IMR-90 (cell line): ENCODE measurements at regions not wholly inside any gene's neighbourhood (a gene's known extent, or its start where the extent isn't known, plus 50 kb on each side); places are given as distances from the start of the nearest gene placed in this dataset.

Source experiments
- ATAC-seq: fragments of 200-7000 bp; cut with Tn5 transposase; 2 replicates; pipeline ENCODE4 v1.9.1; 2020; ENCODE audit warnings: low read depth, mild to moderate bottlenecking, moderate library complexity
- BruUV-seq: library from RNA; stranded (reverse); fragments of 400-500 nt; replicated peaks from 2 replicates; lab custom pipeline; 2021; lab: Mats Ljungman, UMichigan
- CTCF ChIA-PET: fragments of 300-600 bp; formaldehyde crosslinking; extraction: SDS; loops from one replicate; lab custom pipeline; 2021; ENCODE audit warnings: antibody characterized with exemption; lab: Yijun Ruan, JAX
- POLR2A ChIA-PET: fragments of 300-600 bp; sonication (Branson Sonifier 250); formaldehyde crosslinking; loops from one replicate; lab custom pipeline; 2022; ENCODE audit warnings: antibody characterized with exemption; ENCODE audit not compliant: unreplicated experiment; lab: Charles Lee
- DNase-seq: peaks from one replicate; pipeline ENCODE4 v3.0.0; 2013
- H2AFZ ChIP-seq: replicated peaks from 2 replicates; pipeline ENCODE3; 2013; ENCODE audit warnings: low read length, mild to moderate bottlenecking; ENCODE audit not compliant: poor library complexity
- H2AK5ac ChIP-seq: 2 replicates; pipeline ENCODE4 v1.6.1; 2013; ENCODE audit warnings: low read depth, low read length, inconsistent platforms
- H2AK9ac ChIP-seq: replicated peaks from 2 replicates; pipeline ENCODE3; 2013; ENCODE audit warnings: mild to moderate bottlenecking, low read depth, low read length, moderate library complexity; ENCODE audit not compliant: poor library complexity
- H2BK120ac ChIP-seq: 2 replicates; pipeline ENCODE4 v1.6.1; 2013; ENCODE audit warnings: low read depth, low read length, inconsistent platforms
- H2BK15ac ChIP-seq: 3 replicates; pipeline ENCODE4 v1.6.1; 2013; ENCODE audit warnings: low read depth, low read length, inconsistent platforms
- H2BK20ac ChIP-seq: 2 replicates; pipeline ENCODE4 v1.6.1; 2013; ENCODE audit warnings: low read depth, mild to moderate bottlenecking, inconsistent platforms, low read length, moderate library complexity
- H2BK5ac ChIP-seq: 2 replicates; pipeline ENCODE4 v1.6.1; 2013; ENCODE audit warnings: mild to moderate bottlenecking, low read depth, low read length, inconsistent platforms; ENCODE audit not compliant: poor library complexity, severe bottlenecking
- H3K14ac ChIP-seq: replicated peaks from 2 replicates; pipeline ENCODE4 v1.6.1; 2013; ENCODE audit warnings: low read depth, low read length, inconsistent platforms
- H3K18ac ChIP-seq: 2 replicates; pipeline ENCODE4 v1.6.1; 2013; ENCODE audit warnings: low read depth, low read length, control low read depth
- H3K23ac ChIP-seq: 2 replicates; pipeline ENCODE4 v1.6.1; 2013; ENCODE audit warnings: low read depth, low read length, inconsistent platforms
- H3K27ac ChIP-seq: 2 replicates; pipeline ENCODE4 v1.5.1; 2013; ENCODE audit warnings: mild to moderate bottlenecking, control low read depth, low read length; ENCODE audit not compliant: insufficient read depth
- H3K27me3 ChIP-seq: 2 replicates; pipeline ENCODE4 v1.6.1; 2013; ENCODE audit warnings: low read length; ENCODE audit not compliant: control insufficient read depth, insufficient read depth
- H3K36me3 ChIP-seq: 2 replicates; pipeline ENCODE4 v1.6.1; 2013; ENCODE audit warnings: low read length, mixed read lengths; ENCODE audit not compliant: control insufficient read depth, insufficient read depth
- H3K4ac ChIP-seq: 2 replicates; pipeline ENCODE4 v1.6.1; 2013; ENCODE audit warnings: low read depth, low read length, inconsistent platforms
- H3K4me1 ChIP-seq: 2 replicates; pipeline ENCODE4 v1.6.1; 2013; ENCODE audit warnings: low read length, mixed read lengths; ENCODE audit not compliant: control insufficient read depth, insufficient read depth
- H3K4me2 ChIP-seq: 2 replicates; pipeline ENCODE4 v1.6.1; 2013; ENCODE audit warnings: low read depth, mild to moderate bottlenecking, control low read depth, low read length, moderate library complexity
- H3K4me3 ChIP-seq: 2 replicates; pipeline ENCODE4 v1.5.1; 2013; ENCODE audit warnings: low read depth, mild to moderate bottlenecking, control low read depth, low read length, moderate library complexity; ENCODE audit not compliant: insufficient read depth
- H3K56ac ChIP-seq: 2 replicates; pipeline ENCODE4 v1.6.1; 2013; ENCODE audit warnings: low read length, inconsistent platforms; ENCODE audit not compliant: insufficient read depth; ENCODE audit errors: extremely low read depth
- H3K79me1 ChIP-seq, 2 experiments: 2 replicates each; pipeline ENCODE4 v1.6.1; 2013; ENCODE audit warnings: low read length in 2 of 2, inconsistent platforms in 1 of 2, low read depth in 1 of 2
- H3K9ac ChIP-seq: 2 replicates; pipeline ENCODE4 v1.6.1; 2013; ENCODE audit warnings: low read depth, low read length, control low read depth
- H3K9me1 ChIP-seq: 2 replicates; pipeline ENCODE4 v1.6.1; 2013; ENCODE audit warnings: low read length, inconsistent platforms; ENCODE audit not compliant: insufficient read depth
- H3K9me3 ChIP-seq: 2 replicates; pipeline ENCODE4 v1.6.1; 2013; ENCODE audit warnings: low read length; ENCODE audit not compliant: control insufficient read depth, insufficient read depth
- H4K20me1 ChIP-seq: 2 replicates; pipeline ENCODE4 v1.6.1; 2013; ENCODE audit warnings: low read length, inconsistent platforms; ENCODE audit not compliant: insufficient read depth
- H4K5ac ChIP-seq: 2 replicates; pipeline ENCODE4 v1.6.1; 2013; ENCODE audit warnings: mild to moderate bottlenecking, low read depth, low read length, control low read depth
- H4K8ac ChIP-seq, 2 experiments: 2 replicates each; pipeline ENCODE4 v1.6.1; 2013; ENCODE audit warnings: low read depth in 2 of 2, low read length in 2 of 2, control low read depth in 1 of 2, inconsistent platforms in 1 of 2
- H4K91ac ChIP-seq: 2 replicates; pipeline ENCODE4 v1.6.1; 2013; ENCODE audit warnings: low read depth, low read length, inconsistent platforms; ENCODE audit not compliant: insufficient read depth
- BHLHE40 ChIP-seq: fragments of 150-350 bp; IDR thresholded peaks from 2 replicates; pipeline ENCODE4 v1.6.1; 2016; ENCODE audit warnings: mild to moderate bottlenecking, low read depth, low read length
- CEBPB ChIP-seq: IDR thresholded peaks from 2 replicates; pipeline ENCODE4 v1.6.1; 2012; ENCODE audit warnings: low read depth, low read length, improper control_type of control experiment
- MAZ ChIP-seq: IDR thresholded peaks from 2 replicates; pipeline ENCODE4 v1.6.1; 2012; ENCODE audit warnings: low read depth, mild to moderate bottlenecking, low read length, improper control_type of control experiment, moderate library complexity, borderline replicate concordance
- MXI1 ChIP-seq: IDR thresholded peaks from 2 replicates; pipeline ENCODE4 v1.6.1; 2012; ENCODE audit warnings: low read depth, mild to moderate bottlenecking, low read length, moderate library complexity, borderline replicate concordance
- RCOR1 ChIP-seq: IDR thresholded peaks from 2 replicates; pipeline ENCODE4 v1.6.1; 2012; ENCODE audit warnings: mild to moderate bottlenecking, low read length, improper control_type of control experiment; ENCODE audit not compliant: insufficient replicate concordance
- RFX5 ChIP-seq: IDR thresholded peaks from 2 replicates; pipeline ENCODE4 v1.8.0; 2012; ENCODE audit warnings: low read depth, mild to moderate bottlenecking, low read length, moderate library complexity
- dilution Hi-C: fragments of 300-500 bp; cut with HindIII; formaldehyde crosslinking; loops from one replicate; pipeline ENCODE4 v1.14.3; 2018; ENCODE audit warnings: low sequenced_read_pairs; ENCODE audit not compliant: unreplicated experiment
- in situ Hi-C: fragments of 300-500 bp; cut with MboI; formaldehyde crosslinking; loops from 3 replicates; pipeline ENCODE4 v1.14.3; 2019; ENCODE audit warnings: low sequenced_read_pairs, inconsistent platforms, mixed read lengths
- intact Hi-C: fragments of 100-400 bp; cut with micrococcal nuclease; formaldehyde crosslinking; loops from 2 replicates; pipeline ENCODE4 v1.10.0; 2022
- TF ChIP-seq, protein P1 (sequence below): conservative IDR thresholded peaks from 2 replicates; pipeline ENCODE4 v1.5.1; 2012; ENCODE audit warnings: mild to moderate bottlenecking, low read depth, low read length, improper control_type of control experiment
- TF ChIP-seq, protein P2 (sequence below): fragments of 150-350 bp; IDR thresholded peaks from 2 replicates; pipeline ENCODE4 v1.6.1; 2017; ENCODE audit warnings: mild to moderate bottlenecking, antibody characterized with exemption, low read length, low read depth

DNA sequence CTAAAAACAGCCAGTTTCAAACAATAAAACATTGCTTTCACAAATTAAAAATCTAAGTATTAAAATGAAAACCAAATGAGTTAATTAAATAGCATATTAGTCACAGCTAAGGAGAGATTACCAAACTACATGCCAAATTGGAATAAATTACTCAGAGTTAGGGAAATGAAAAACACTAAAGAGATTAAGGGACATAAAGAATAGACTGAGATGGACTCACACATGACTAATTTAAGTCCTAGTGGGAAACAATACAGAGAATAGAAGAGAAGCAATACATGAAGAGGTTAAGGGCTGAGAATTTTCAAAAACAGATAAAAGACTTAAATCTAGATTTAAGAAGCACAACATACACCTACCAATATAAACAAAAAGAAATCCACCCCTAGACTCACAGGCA, 110.6 kb downstream of the ZFAND4 start:
- peaks cover 0 to 10% of the 10 kb centered on the region in 2 experiments; a peak in 3 of 4 replicates for H3K79me1 ChIP-seq
- no peak overlapping the region for H2BK15ac ChIP-seq
- peaks cover 6% of the 10 kb centered on the region; the same call in 1 of the 2 replicates for H3K9me1 ChIP-seq
- DNase-seq: no peak
- H2AK5ac ChIP-seq: no peak overlapping the region
- H4K8ac ChIP-seq: no peak overlapping the region
- no peaks in the 10 kb centered on the region for H3K27me3 ChIP-seq
- no peak overlapping the region for H3K27ac ChIP-seq
- no peak overlapping the region for H3K4me3 ChIP-seq
- in situ Hi-C loops (no loop called here), intact Hi-C loops (no loop called here), dilution Hi-C loops (no loop called here)
- H3K4ac ChIP-seq: no peak overlapping the region
- TF ChIP-seq, protein P1, sequence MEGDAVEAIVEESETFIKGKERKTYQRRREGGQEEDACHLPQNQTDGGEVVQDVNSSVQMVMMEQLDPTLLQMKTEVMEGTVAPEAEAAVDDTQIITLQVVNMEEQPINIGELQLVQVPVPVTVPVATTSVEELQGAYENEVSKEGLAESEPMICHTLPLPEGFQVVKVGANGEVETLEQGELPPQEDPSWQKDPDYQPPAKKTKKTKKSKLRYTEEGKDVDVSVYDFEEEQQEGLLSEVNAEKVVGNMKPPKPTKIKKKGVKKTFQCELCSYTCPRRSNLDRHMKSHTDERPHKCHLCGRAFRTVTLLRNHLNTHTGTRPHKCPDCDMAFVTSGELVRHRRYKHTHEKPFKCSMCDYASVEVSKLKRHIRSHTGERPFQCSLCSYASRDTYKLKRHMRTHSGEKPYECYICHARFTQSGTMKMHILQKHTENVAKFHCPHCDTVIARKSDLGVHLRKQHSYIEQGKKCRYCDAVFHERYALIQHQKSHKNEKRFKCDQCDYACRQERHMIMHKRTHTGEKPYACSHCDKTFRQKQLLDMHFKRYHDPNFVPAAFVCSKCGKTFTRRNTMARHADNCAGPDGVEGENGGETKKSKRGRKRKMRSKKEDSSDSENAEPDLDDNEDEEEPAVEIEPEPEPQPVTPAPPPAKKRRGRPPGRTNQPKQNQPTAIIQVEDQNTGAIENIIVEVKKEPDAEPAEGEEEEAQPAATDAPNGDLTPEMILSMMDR: no peak
- TF ChIP-seq MXI1 (no peak), CEBPB (no peak), RFX5 (no peak), BHLHE40 (no peak), MAZ (no peak), RCOR1 (no peak)
- TF ChIP-seq, protein P2, sequence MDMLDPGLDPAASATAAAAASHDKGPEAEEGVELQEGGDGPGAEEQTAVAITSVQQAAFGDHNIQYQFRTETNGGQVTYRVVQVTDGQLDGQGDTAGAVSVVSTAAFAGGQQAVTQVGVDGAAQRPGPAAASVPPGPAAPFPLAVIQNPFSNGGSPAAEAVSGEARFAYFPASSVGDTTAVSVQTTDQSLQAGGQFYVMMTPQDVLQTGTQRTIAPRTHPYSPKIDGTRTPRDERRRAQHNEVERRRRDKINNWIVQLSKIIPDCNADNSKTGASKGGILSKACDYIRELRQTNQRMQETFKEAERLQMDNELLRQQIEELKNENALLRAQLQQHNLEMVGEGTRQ: no peak
- no peak overlapping the region for H3K9ac ChIP-seq
- no peak overlapping the region for H2AFZ ChIP-seq
- H3K18ac ChIP-seq: no peak overlapping the region
- no peak overlapping the region for H3K4me2 ChIP-seq
- no peaks in the 10 kb centered on the region for H4K20me1 ChIP-seq
- ATAC-seq: no peak
- H2BK5ac ChIP-seq: no peak overlapping the region
- no peak overlapping the region for H2AK9ac ChIP-seq
- H4K91ac ChIP-seq: no peak overlapping the region
- H3K36me3 ChIP-seq: 0 out of 2 replicates have a peak, but pooled peaks cover 1% of the 10 kb centered on the region
- no peak overlapping the region for H3K14ac ChIP-seq
- no peak overlapping the region for H2BK120ac ChIP-seq
- CTCF ChIA-PET: interaction anchor here (1.0 kb wide), 1 partner anchor 19 kb away, joined by 3 read pairs; no protein-coding TSS in a partner anchor
- POLR2A ChIA-PET: no interaction called here
- H3K23ac ChIP-seq: no peak overlapping the region
- BruUV-seq: no TSS peak
- no peak overlapping the region for H4K5ac ChIP-seq
- no peaks in the 10 kb centered on the region for H3K9me3 ChIP-seq
- no peak overlapping the region for H2BK20ac ChIP-seq
- no peak overlapping the region for H3K56ac ChIP-seq
- H3K4me1 ChIP-seq: peaks cover 3% of the 10 kb centered on the region
